Activated naive CD4-positive, alpha-beta T cell treated with anti-CD3 and anti-CD28 coated beads, Interleukin-2, amount 10 ng/mL, durations not matched to agents 7 days and 5 days (primary cell): ENCODE measurements at regions not wholly inside any gene's neighbourhood (a gene's known extent, or its start where the extent isn't known, plus 50 kb on each side); places are given as distances from the start of the nearest gene placed in this dataset.
"Not testable (repeated sequence)": the region's sequence is repeated elsewhere in the genome, so short reads cannot be mapped to it uniquely, and the experiment has no call there.

ENCODE experiments used
- CTCF ChIA-PET: fragments of 350-600 bp; sonication (Branson Sonifier 250); formaldehyde crosslinking; loops from one replicate; lab custom pipeline; 2021; ENCODE audit warnings: antibody characterized with exemption; lab: Charles Lee
- DNase-seq: peaks from one replicate; pipeline ENCODE4 v3.0.0-alpha.2; 2020
- H3K27ac Mint-ChIP-seq: one replicate; pipeline ENCODE4 v1.8.0; 2021; ENCODE audit warnings: mild to moderate bottlenecking, moderate library complexity, mixed read lengths
- H3K27me3 Mint-ChIP-seq: one replicate; pipeline ENCODE4 v1.8.0; 2021; ENCODE audit warnings: mild to moderate bottlenecking, mixed read lengths
- H3K36me3 Mint-ChIP-seq: one replicate; pipeline ENCODE4 v1.8.0; 2021; ENCODE audit warnings: mixed read lengths
- H3K4me1 Mint-ChIP-seq: one replicate; pipeline ENCODE4 v1.8.0; 2021; ENCODE audit warnings: mixed read lengths
- H3K4me3 Mint-ChIP-seq: one replicate; pipeline ENCODE4 v1.8.0; 2021; ENCODE audit warnings: mild to moderate bottlenecking, moderate library complexity, mixed read lengths
- H3K9me3 Mint-ChIP-seq: one replicate; pipeline ENCODE4 v1.8.0; 2021; ENCODE audit warnings: mixed read lengths

- Mint-ChIP-seq H3K4me1 (no peaks in the 10 kb centered on the region), H3K4me3 (no peak overlapping the region), H3K27ac (no peak overlapping the region), H3K27me3 (peaks cover 12% of the 10 kb centered on the region), H3K36me3 (no peaks in the 10 kb centered on the region), H3K9me3 (peaks cover 2% of the 10 kb centered on the region)
- DNase-seq: no peak
- CTCF ChIA-PET: no interaction called here
These were observed 88.1 kb upstream of the KMT2C start for GRCh38 chr7:152523916-152524315.

- Mint-ChIP-seq H3K9me3 (peaks cover 2% of the 10 kb centered on the region), H3K4me1 (no peaks in the 10 kb centered on the region), H3K27me3 (peaks cover 12% of the 10 kb centered on the region), H3K4me3 (no peak overlapping the region), H3K36me3 (no peaks in the 10 kb centered on the region), H3K27ac (no peak overlapping the region)
- no peak for DNase-seq
- CTCF ChIA-PET: no interaction called here
These were observed 86.8 kb upstream of the KMT2C start for GRCh38 chr7:152522571-152523067.

- no peaks in the 10 kb centered on the region for H3K4me1 Mint-ChIP-seq
- DNase-seq: no peak
- H3K4me3 Mint-ChIP-seq: no peak overlapping the region
- peaks cover 2% of the 10 kb centered on the region for H3K9me3 Mint-ChIP-seq
- CTCF ChIA-PET: no interaction called here
- no peaks in the 10 kb centered on the region for H3K36me3 Mint-ChIP-seq
- H3K27ac Mint-ChIP-seq: no peak overlapping the region
- peaks cover 13% of the 10 kb centered on the region for H3K27me3 Mint-ChIP-seq
These were observed 85.9 kb upstream of the KMT2C start for GRCh38 chr7:152521420-152522337.

- peaks cover 18% of the 10 kb centered on the region for H3K27me3 Mint-ChIP-seq
- no peaks in the 10 kb centered on the region for H3K4me1 Mint-ChIP-seq
- no peaks in the 10 kb centered on the region for H3K36me3 Mint-ChIP-seq
- no peak overlapping the region for H3K27ac Mint-ChIP-seq
- H3K4me3 Mint-ChIP-seq: no peak overlapping the region
- CTCF ChIA-PET: no interaction called here
- DNase-seq: no peak
- peaks cover 2% of the 10 kb centered on the region for H3K9me3 Mint-ChIP-seq
These were observed 85.1 kb upstream of the KMT2C start for GRCh38 chr7:152520861-152521302.

GRCh38 chr7:152519290-152519689, 83.5 kb upstream of the KMT2C start:
- DNase-seq: no peak
- Mint-ChIP-seq H3K27ac (no peak overlapping the region), H3K4me3 (no peak overlapping the region), H3K4me1 (no peaks in the 10 kb centered on the region), H3K9me3 (peaks cover 2% of the 10 kb centered on the region), H3K36me3 (no peaks in the 10 kb centered on the region), H3K27me3 (peaks cover 18% of the 10 kb centered on the region)
- CTCF ChIA-PET: no interaction called here

- DNase-seq: no peak
- no peak overlapping the region for H3K4me3 Mint-ChIP-seq
- H3K27ac Mint-ChIP-seq: no peak overlapping the region
- H3K27me3 Mint-ChIP-seq: peaks cover 12% of the 10 kb centered on the region
- peaks cover 2% of the 10 kb centered on the region for H3K9me3 Mint-ChIP-seq
- H3K4me1 Mint-ChIP-seq: peaks cover 10% of the 10 kb centered on the region
- H3K36me3 Mint-ChIP-seq: no peaks in the 10 kb centered on the region
- CTCF ChIA-PET: interaction anchor here (0.6 kb wide), 1 partner anchor 48 kb away, joined by 3 read pairs; no protein-coding TSS in a partner anchor
These were observed 80.4 kb upstream of the KMT2C start for GRCh38 chr7:152516216-152516615.

- H3K27ac Mint-ChIP-seq, CTCF ChIA-PET, H3K4me1 Mint-ChIP-seq: not testable (repeated sequence)
These were observed 79.6 kb upstream of the KMT2C start for GRCh38 chr7:152515266-152515950.

GRCh38 chr7:152514771-152515105, 78.9 kb upstream of the KMT2C start:
- Mint-ChIP-seq H3K36me3 (no peaks in the 10 kb centered on the region), H3K9me3 (no peaks in the 10 kb centered on the region), H3K4me1 (peaks cover 10% of the 10 kb centered on the region), H3K27me3 (peaks cover 15% of the 10 kb centered on the region), H3K27ac (no peak overlapping the region), H3K4me3 (no peak overlapping the region)
- CTCF ChIA-PET: no interaction called here
- no peak for DNase-seq

More at GRCh38 chr7:152515266-152515950, 79.6 kb upstream of the KMT2C start:
- not testable (repeated sequence) for H3K4me3 Mint-ChIP-seq, H3K9me3 Mint-ChIP-seq, H3K36me3 Mint-ChIP-seq, DNase-seq
- peaks cover 15% of the 10 kb centered on the region for H3K27me3 Mint-ChIP-seq

- no peaks in the 10 kb centered on the region for H3K36me3 Mint-ChIP-seq
- no peaks in the 10 kb centered on the region for H3K9me3 Mint-ChIP-seq
- H3K27ac Mint-ChIP-seq: no peak overlapping the region
- peaks cover 10% of the 10 kb centered on the region for H3K4me1 Mint-ChIP-seq
- peaks cover 15% of the 10 kb centered on the region for H3K27me3 Mint-ChIP-seq
- no peak overlapping the region for H3K4me3 Mint-ChIP-seq
- CTCF ChIA-PET: no interaction called here
- no peak for DNase-seq
These were observed 78.3 kb upstream of the KMT2C start for GRCh38 chr7:152513861-152514770.

GRCh38 chr7:152512706-152513105, 76.9 kb upstream of the KMT2C start:
- Mint-ChIP-seq H3K4me3 (peak overlapping the region; percentile 54), H3K9me3 (no peaks in the 10 kb centered on the region), H3K27ac (peak overlapping the region; percentile 24), H3K36me3 (no peaks in the 10 kb centered on the region), H3K27me3 (peaks cover 15% of the 10 kb centered on the region), H3K4me1 (peaks cover 10% of the 10 kb centered on the region)
- CTCF ChIA-PET: no interaction called here
- DNase-seq: peak; percentile 21

GRCh38 chr7:152511736-152512135, 75.9 kb upstream of the KMT2C start:
- no peak overlapping the region for H3K4me3 Mint-ChIP-seq
- no peaks in the 10 kb centered on the region for H3K9me3 Mint-ChIP-seq
- H3K36me3 Mint-ChIP-seq: no peaks in the 10 kb centered on the region
- H3K27ac Mint-ChIP-seq: no peak overlapping the region
- CTCF ChIA-PET: no interaction called here
- H3K27me3 Mint-ChIP-seq: peaks cover 15% of the 10 kb centered on the region
- peaks cover 10% of the 10 kb centered on the region for H3K4me1 Mint-ChIP-seq
- DNase-seq: no peak

- Mint-ChIP-seq H3K9me3 (no peaks in the 10 kb centered on the region), H3K27me3 (peaks cover 9% of the 10 kb centered on the region), H3K4me3 (no peak overlapping the region), H3K4me1 (peaks cover 10% of the 10 kb centered on the region), H3K36me3 (no peaks in the 10 kb centered on the region), H3K27ac (no peak overlapping the region)
- CTCF ChIA-PET: no interaction called here
- DNase-seq: no peak
These were observed 72.9 kb upstream of the KMT2C start for GRCh38 chr7:152508701-152509100.

- CTCF ChIA-PET: interaction anchor here (1.3 kb wide), 1 partner anchor 168 kb away, joined by 5 read pairs; no protein-coding TSS in a partner anchor
- H3K27ac Mint-ChIP-seq: no peak overlapping the region
These were observed 69.8 kb upstream of the KMT2C start for GRCh38 chr7:152505606-152506005.

GRCh38 chr7:152504816-152505215, 69.0 kb upstream of the KMT2C start:
- H3K27ac Mint-ChIP-seq: no peak overlapping the region
- no peaks in the 10 kb centered on the region for H3K9me3 Mint-ChIP-seq
- DNase-seq: no peak
- H3K36me3 Mint-ChIP-seq: no peaks in the 10 kb centered on the region
- no peaks in the 10 kb centered on the region for H3K27me3 Mint-ChIP-seq
- CTCF ChIA-PET: interaction anchor here (1.3 kb wide), 1 partner anchor 168 kb away, joined by 5 read pairs; no protein-coding TSS in a partner anchor
- H3K4me1 Mint-ChIP-seq: no peaks in the 10 kb centered on the region
- H3K4me3 Mint-ChIP-seq: no peak overlapping the region

More at GRCh38 chr7:152505606-152506005, 69.8 kb upstream of the KMT2C start:
- Mint-ChIP-seq H3K36me3 (no peaks in the 10 kb centered on the region), H3K4me1 (no peaks in the 10 kb centered on the region), H3K27me3 (no peaks in the 10 kb centered on the region), H3K9me3 (no peaks in the 10 kb centered on the region), H3K4me3 (no peak overlapping the region)
- DNase-seq: no peak
